K562 (cell line): ENCODE measurements at regions not wholly inside any gene's neighbourhood (a gene's known extent, or its start where the extent isn't known, plus 50 kb on each side); places are given as distances from the start of the nearest gene placed in this dataset.
A peak's percentile ranks its signal among the peaks of the same experiment; 100 is the strongest.

ENCODE experiments used
- FOXM1 ChIP-seq, 2 experiments: fragments of 450-650 bp in 1 of 2; sonication (generic) in 1 of 2; formaldehyde crosslinking in 1 of 2; IDR thresholded peaks; 2 replicates each; pipeline versions ENCODE4 v1.6.1 to v1.9.0; 2017 to 2022; ENCODE audit warnings: low read depth in 2 of 2, mild to moderate bottlenecking in 2 of 2, missing genetic modification reagents in 1 of 2, moderate library complexity in 1 of 2
- HMBOX1 ChIP-seq: sonication (generic); IDR thresholded peaks from 2 replicates; pipeline ENCODE4 v1.6.1; 2016
- JUND ChIP-seq, 2 experiments: IDR thresholded peaks; 2 replicates in 1 of 2; 3 replicates in 1 of 2; pipeline ENCODE4 v1.6.1; 2011; ENCODE audit warnings: borderline replicate concordance in 2 of 2, low read depth in 2 of 2, low read length in 2 of 2, improper control_type of control experiment in 1 of 2, missing biosample characterization in 1 of 2, missing genetic modification characterization in 1 of 2, missing genetic modification reagents in 1 of 2
- MAFF ChIP-seq: IDR thresholded peaks from 2 replicates; pipeline ENCODE4 v1.6.1; 2012; ENCODE audit warnings: low read length, improper control_type of control experiment
- MAFG ChIP-seq: fragments of 450-650 bp; conservative IDR thresholded peaks from 2 replicates; pipeline ENCODE4 v1.6.1; 2016; ENCODE audit warnings: missing genetic modification characterization, missing compliant biosample characterization
- MAFK ChIP-seq: IDR thresholded peaks from 2 replicates; pipeline ENCODE4 v1.6.1; 2011; ENCODE audit warnings: low read length, improper control_type of control experiment
- MEF2A ChIP-seq: IDR thresholded peaks from 2 replicates; pipeline ENCODE4 v1.6.1; 2011; ENCODE audit warnings: low read depth, mild to moderate bottlenecking, low read length, moderate library complexity; ENCODE audit not compliant: control insufficient read depth
- MEIS2 ChIP-seq: fragments of 450-650 bp; IDR thresholded peaks from 2 replicates; pipeline ENCODE4 v1.6.1; 2014; ENCODE audit warnings: mild to moderate bottlenecking; ENCODE audit not compliant: partially characterized antibody
- MYBL2 ChIP-seq, 2 experiments: fragments of 450-650 bp in 1 of 2; sonication (generic) in 1 of 2; formaldehyde crosslinking in 1 of 2; IDR thresholded peaks; 2 replicates each; pipeline versions ENCODE4 v1.6.1 to v1.8.1; 2017 to 2022; ENCODE audit warnings: borderline replicate concordance in 1 of 2, inconsistent platforms in 1 of 2, low read depth in 1 of 2, mild to moderate bottlenecking in 1 of 2, missing genetic modification reagents in 1 of 2, moderate library complexity in 1 of 2
- NFE2 ChIP-seq: IDR thresholded peaks from 2 replicates; pipeline ENCODE4 v1.6.1; 2014; ENCODE audit warnings: antibody characterized with exemption, low read depth
- SOX6 ChIP-seq: fragments of 450-650 bp; IDR thresholded peaks from 2 replicates; pipeline ENCODE4 v1.6.1; 2014; ENCODE audit warnings: mild to moderate bottlenecking
- TEAD2 ChIP-seq: fragments of 450-650 bp; IDR thresholded peaks from 2 replicates; pipeline ENCODE4 v1.6.1; 2016; ENCODE audit warnings: missing genetic modification characterization, control low read depth, missing compliant biosample characterization
- ZNF592 ChIP-seq: fragments of 450-650 bp; IDR thresholded peaks from 2 replicates; pipeline ENCODE4 v1.6.1; 2017; ENCODE audit warnings: antibody characterized with exemption, mild to moderate bottlenecking
- TF ChIP-seq, protein P1 (sequence below): fragments of 450-650 bp; IDR thresholded peaks from 2 replicates; pipeline ENCODE4 v1.6.1; 2016
- TF ChIP-seq, protein P2 (sequence below): sonication (generic); formaldehyde crosslinking; IDR thresholded peaks from 2 replicates; pipeline ENCODE4 v1.8.1; 2023; ENCODE audit warnings: mild to moderate bottlenecking, missing genetic modification reagents

DNA sequence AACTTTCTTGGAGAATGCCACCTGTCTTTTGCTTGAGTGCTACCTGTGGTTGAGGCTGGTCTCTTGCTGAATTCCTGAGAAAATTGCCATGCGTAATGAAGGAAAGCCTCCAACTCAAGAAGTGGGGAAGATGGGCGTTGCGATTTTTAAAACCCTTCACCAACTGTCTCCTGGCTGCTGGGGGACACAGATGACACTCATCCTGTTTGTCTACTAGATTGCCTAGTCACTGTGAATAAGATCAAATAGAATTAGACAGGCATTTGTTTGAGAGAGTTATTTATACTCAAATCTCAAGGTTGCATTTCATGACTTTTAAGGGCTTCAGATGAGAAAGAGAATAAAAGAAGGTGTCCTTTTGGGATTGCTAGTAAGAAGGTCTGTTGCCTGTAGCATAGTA lies 84.3 kb upstream of the MTPN start (continued):
- TF ChIP-seq ZNF592 = peak; percentile 46
- TF ChIP-seq MYBL2 (IDR thresholded peaks at IDR 0.05; ENCODE audit: low read depth) = peak; percentile 61; the same call in 1 of the 2 replicates
- no peak for TF ChIP-seq MYBL2 (CRISPR knock-in tag; IDR thresholded peaks at IDR 0.05; ENCODE audit: borderline replicate concordance)
- TF ChIP-seq MAFK = peak; percentile 73
- TF ChIP-seq MEF2A = 0 out of 2 replicates have a peak, but pooled peaks have one; percentile 21
- TF ChIP-seq, protein P1, sequence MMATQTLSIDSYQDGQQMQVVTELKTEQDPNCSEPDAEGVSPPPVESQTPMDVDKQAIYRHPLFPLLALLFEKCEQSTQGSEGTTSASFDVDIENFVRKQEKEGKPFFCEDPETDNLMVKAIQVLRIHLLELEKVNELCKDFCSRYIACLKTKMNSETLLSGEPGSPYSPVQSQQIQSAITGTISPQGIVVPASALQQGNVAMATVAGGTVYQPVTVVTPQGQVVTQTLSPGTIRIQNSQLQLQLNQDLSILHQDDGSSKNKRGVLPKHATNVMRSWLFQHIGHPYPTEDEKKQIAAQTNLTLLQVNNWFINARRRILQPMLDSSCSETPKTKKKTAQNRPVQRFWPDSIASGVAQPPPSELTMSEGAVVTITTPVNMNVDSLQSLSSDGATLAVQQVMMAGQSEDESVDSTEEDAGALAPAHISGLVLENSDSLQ = peak; percentile 53; the same call in 1 of the 2 replicates
- TF ChIP-seq JUND (IDR thresholded peaks at IDR 0.05; ENCODE audit: borderline replicate concordance, low read depth, low read length) = no peak
- TF ChIP-seq JUND (tag; IDR thresholded peaks at IDR 0.05; ENCODE audit: borderline replicate concordance, low read depth, low read length) = peak; percentile 34; the same call in 1 of the 3 replicates
- TF ChIP-seq FOXM1 (IDR thresholded peaks at IDR 0.05; ENCODE audit: low read depth) = peak; percentile 84
- no peak for TF ChIP-seq FOXM1 (CRISPR knock-in tag; IDR thresholded peaks at IDR 0.05; ENCODE audit: low read depth)
- TF ChIP-seq MEIS2 = peak; percentile 45
- TF ChIP-seq MAFF = peak; percentile 75; the same call in 1 of the 2 replicates
- TF ChIP-seq HMBOX1 = peak; percentile 46; the same call in 1 of the 2 replicates
- TF ChIP-seq, protein P2, sequence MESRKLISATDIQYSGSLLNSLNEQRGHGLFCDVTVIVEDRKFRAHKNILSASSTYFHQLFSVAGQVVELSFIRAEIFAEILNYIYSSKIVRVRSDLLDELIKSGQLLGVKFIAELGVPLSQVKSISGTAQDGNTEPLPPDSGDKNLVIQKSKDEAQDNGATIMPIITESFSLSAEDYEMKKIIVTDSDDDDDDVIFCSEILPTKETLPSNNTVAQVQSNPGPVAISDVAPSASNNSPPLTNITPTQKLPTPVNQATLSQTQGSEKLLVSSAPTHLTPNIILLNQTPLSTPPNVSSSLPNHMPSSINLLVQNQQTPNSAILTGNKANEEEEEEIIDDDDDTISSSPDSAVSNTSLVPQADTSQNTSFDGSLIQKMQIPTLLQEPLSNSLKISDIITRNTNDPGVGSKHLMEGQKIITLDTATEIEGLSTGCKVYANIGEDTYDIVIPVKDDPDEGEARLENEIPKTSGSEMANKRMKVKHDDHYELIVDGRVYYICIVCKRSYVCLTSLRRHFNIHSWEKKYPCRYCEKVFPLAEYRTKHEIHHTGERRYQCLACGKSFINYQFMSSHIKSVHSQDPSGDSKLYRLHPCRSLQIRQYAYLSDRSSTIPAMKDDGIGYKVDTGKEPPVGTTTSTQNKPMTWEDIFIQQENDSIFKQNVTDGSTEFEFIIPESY (CRISPR knock-in tag) = no peak
- peak; percentile 69 for TF ChIP-seq MAFG
- no peak for TF ChIP-seq TEAD2 (tag)
- TF ChIP-seq NFE2 = peak; percentile 92
- 0 out of 2 replicates have a peak, but pooled peaks have one; percentile 26 for TF ChIP-seq SOX6
